HEK293T (cell line): ENCODE measurements at regions not wholly inside any gene's neighbourhood (a gene's known extent, or its start where the extent isn't known, plus 50 kb on each side); places are given as distances from the start of the nearest gene placed in this dataset.

ENCODE experiments used
- CTCF ChIA-PET: fragments of 350-600 bp; formaldehyde crosslinking; extraction: SDS; loops from one replicate; lab custom pipeline; 2021; ENCODE audit warnings: antibody characterized with exemption, inconsistent platforms; lab: Yijun Ruan, JAX
- POLR2A ChIA-PET: fragments of 350-600 bp; formaldehyde crosslinking; extraction: SDS; loops from one replicate; lab custom pipeline; 2020; ENCODE audit warnings: antibody characterized with exemption, inconsistent platforms; lab: Yijun Ruan, JAX
- DNase-seq: peaks from one replicate; pipeline ENCODE4 v3.0.0; 2012; ENCODE audit warnings: mixed read lengths; ENCODE audit errors: extremely low spot score
- ARNT ChIP-seq: fragments of 450-650 bp; IDR thresholded peaks from 2 replicates; pipeline ENCODE4 v1.6.1; 2017; ENCODE audit warnings: mild to moderate bottlenecking
- BHLHE40 ChIP-seq: fragments of 450-650 bp; IDR thresholded peaks from 2 replicates; pipeline ENCODE4 v1.6.1; 2016; ENCODE audit warnings: mild to moderate bottlenecking, moderate library complexity, borderline replicate concordance
- CTBP1 ChIP-seq: fragments of 450-650 bp; IDR thresholded peaks from 2 replicates; pipeline ENCODE4 v1.6.1; 2016; ENCODE audit warnings: borderline replicate concordance
- ELF4 ChIP-seq: fragments of 450-650 bp; IDR thresholded peaks from 2 replicates; pipeline ENCODE4 v1.6.1; 2017; ENCODE audit warnings: antibody characterized with exemption
- FOXA1 ChIP-seq: fragments of 450-650 bp; IDR thresholded peaks from 2 replicates; pipeline ENCODE4 v1.6.1; 2016; ENCODE audit warnings: mild to moderate bottlenecking
- FOXK2 ChIP-seq: fragments of 450-650 bp; IDR thresholded peaks from 2 replicates; pipeline ENCODE4 v1.6.1; 2016; ENCODE audit warnings: mild to moderate bottlenecking
- FOXM1 ChIP-seq: fragments of 450-650 bp; IDR thresholded peaks from 2 replicates; pipeline ENCODE4 v1.6.1; 2017; ENCODE audit warnings: mild to moderate bottlenecking, borderline replicate concordance
- HDGF ChIP-seq: fragments of 450-650 bp; IDR thresholded peaks from 2 replicates; pipeline ENCODE4 v1.6.1; 2017; ENCODE audit warnings: antibody characterized with exemption, borderline replicate concordance
- L3MBTL2 ChIP-seq: fragments of 450-650 bp; conservative IDR thresholded peaks from 2 replicates; pipeline ENCODE4 v1.6.1; 2016; ENCODE audit warnings: mild to moderate bottlenecking
- LEF1 ChIP-seq: fragments of 450-650 bp; IDR thresholded peaks from 2 replicates; pipeline ENCODE4 v1.6.1; 2017; ENCODE audit warnings: mild to moderate bottlenecking, borderline replicate concordance
- NFRKB ChIP-seq: fragments of 450-650 bp; IDR thresholded peaks from 2 replicates; pipeline ENCODE4 v1.6.1; 2016; ENCODE audit warnings: mild to moderate bottlenecking, moderate library complexity
- PKNOX1 ChIP-seq: fragments of 450-650 bp; IDR thresholded peaks from 2 replicates; pipeline ENCODE4 v1.6.1; 2016
- SP1 ChIP-seq: fragments of 450-650 bp; IDR thresholded peaks from 2 replicates; pipeline ENCODE4 v1.6.1; 2017
- SUZ12 ChIP-seq: fragments of 450-650 bp; IDR thresholded peaks from 2 replicates; pipeline ENCODE4 v1.6.1; 2016; ENCODE audit warnings: mild to moderate bottlenecking
- TARDBP ChIP-seq: fragments of 450-650 bp; IDR thresholded peaks from 2 replicates; pipeline ENCODE4 v1.6.1; 2016
- ZNF384 ChIP-seq: fragments of 450-650 bp; IDR thresholded peaks from 2 replicates; pipeline ENCODE4 v1.6.1; 2016

- no peak for DNase-seq
- ChIA-PET POLR2A (no interaction called here), CTCF (no interaction called here)
- TF ChIP-seq ELF4: no peak
- TF ChIP-seq SP1: no peak
- TF ChIP-seq FOXA1: no peak
- no peak for TF ChIP-seq ZNF384
- TF ChIP-seq FOXK2: no peak
- TF ChIP-seq SUZ12: no peak
- no peak for TF ChIP-seq ARNT
- no peak for TF ChIP-seq FOXM1
- TF ChIP-seq TARDBP: no peak
- TF ChIP-seq CTBP1: no peak
- TF ChIP-seq L3MBTL2: no peak
- no peak for TF ChIP-seq PKNOX1
- no peak for TF ChIP-seq HDGF
- no peak for TF ChIP-seq LEF1
- TF ChIP-seq BHLHE40: no peak
- no peak for TF ChIP-seq NFRKB
These were observed 1140.8 kb upstream of the AUTS2 start for GRCh38 chr7:68457481-68457880.

GRCh38 chr7:68458010-68458908 is 1140.0 kb upstream of the AUTS2 start:
- POLR2A ChIA-PET: no interaction called here
- no peak for DNase-seq
- CTCF ChIA-PET: no interaction called here
- TF ChIP-seq LEF1: no peak

- ChIA-PET POLR2A (no interaction called here), CTCF (no interaction called here)
- no peak for TF ChIP-seq HDGF
- TF ChIP-seq ELF4: no peak
- no peak for TF ChIP-seq LEF1
- TF ChIP-seq BHLHE40: no peak
- TF ChIP-seq L3MBTL2: no peak
- TF ChIP-seq PKNOX1: no peak
- no peak for TF ChIP-seq ARNT
- TF ChIP-seq SUZ12: no peak
- TF ChIP-seq FOXK2: no peak
- no peak for TF ChIP-seq CTBP1
- no peak for TF ChIP-seq FOXA1
- TF ChIP-seq TARDBP: no peak
- no peak for TF ChIP-seq NFRKB
- TF ChIP-seq ZNF384: no peak
- TF ChIP-seq SP1: no peak
- TF ChIP-seq FOXM1: no peak
- no peak for DNase-seq
These were observed 1136.8 kb upstream of the AUTS2 start for GRCh38 chr7:68461430-68461829.

GRCh38 chr7:68470836-68471435 is 1127.3 kb upstream of the AUTS2 start:
- no peak for DNase-seq
- TF ChIP-seq FOXM1 (no peak), PKNOX1 (no peak), HDGF (no peak), FOXA1 (no peak), CTBP1 (no peak), L3MBTL2 (no peak), SUZ12 (no peak), LEF1 (no peak), BHLHE40 (no peak), SP1 (no peak), TARDBP (no peak), ELF4 (no peak)
- ChIA-PET CTCF (no interaction called here), POLR2A (no interaction called here)

- POLR2A ChIA-PET: no interaction called here
- CTCF ChIA-PET: no interaction called here
- DNase-seq: no peak
- TF ChIP-seq FOXA1 (no peak), ELF4 (no peak), PKNOX1 (no peak), L3MBTL2 (no peak), CTBP1 (no peak), LEF1 (no peak), FOXM1 (no peak), BHLHE40 (no peak), FOXK2 (no peak), SUZ12 (no peak), HDGF (no peak), ARNT (no peak), NFRKB (no peak), SP1 (no peak), ZNF384 (no peak), TARDBP (no peak)
These were observed 1125.6 kb upstream of the AUTS2 start for GRCh38 chr7:68472688-68473087.
